ENCODE measurements at regions not wholly inside any gene's neighbourhood (a gene's known extent, or its start where the extent isn't known, plus 50 kb on each side); places are given as distances from the start of the nearest gene placed in this dataset.

DNA sequence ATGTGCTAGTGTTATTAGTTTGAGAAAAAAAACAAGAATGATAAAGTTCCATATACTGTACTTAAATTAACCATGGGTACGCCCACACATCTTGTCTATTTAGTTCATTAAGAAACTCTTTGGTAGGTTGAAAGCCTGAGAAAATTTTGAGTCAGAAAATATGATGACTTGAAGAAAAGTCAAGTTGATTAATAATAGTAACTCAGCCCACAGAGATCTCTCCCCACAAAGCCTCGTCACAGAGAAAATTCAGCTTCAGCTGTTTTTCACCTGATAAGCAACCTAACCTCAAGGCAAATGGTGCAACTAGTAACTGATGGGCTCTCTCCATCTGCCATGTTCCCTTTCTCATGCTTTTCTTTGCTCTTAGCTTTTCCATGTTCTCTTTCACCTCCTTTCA lies 1021.6 kb downstream of the GATA3 start:
- Histone ChIP-seq H3K36me3 (ENCODE audit: control insufficient read depth, insufficient read depth, low read length) (no peaks in the 10 kb centered on the region), H3K4me3 (ENCODE audit: low read depth, low read length) (no peak overlapping the region), H3K27me3 (ENCODE audit: control insufficient read depth, insufficient read depth, low read length) (no peaks in the 10 kb centered on the region), H3K27ac (ENCODE audit: low read depth, low read length) (no peak overlapping the region), H3K9me3 (ENCODE audit: control insufficient read depth, insufficient read depth, low read length) (no peaks in the 10 kb centered on the region), H3K4me1 (ENCODE audit: control insufficient read depth, insufficient read depth, low read length) (no peaks in the 10 kb centered on the region)
- 90% methylated on average over 1 of the region's 2 CpGs for WGBS (ENCODE audit: insufficient coverage)
- DNase-seq (ENCODE audit: low read depth in 4 of 6, low spot score in 6 of 6): no peak

DNA sequence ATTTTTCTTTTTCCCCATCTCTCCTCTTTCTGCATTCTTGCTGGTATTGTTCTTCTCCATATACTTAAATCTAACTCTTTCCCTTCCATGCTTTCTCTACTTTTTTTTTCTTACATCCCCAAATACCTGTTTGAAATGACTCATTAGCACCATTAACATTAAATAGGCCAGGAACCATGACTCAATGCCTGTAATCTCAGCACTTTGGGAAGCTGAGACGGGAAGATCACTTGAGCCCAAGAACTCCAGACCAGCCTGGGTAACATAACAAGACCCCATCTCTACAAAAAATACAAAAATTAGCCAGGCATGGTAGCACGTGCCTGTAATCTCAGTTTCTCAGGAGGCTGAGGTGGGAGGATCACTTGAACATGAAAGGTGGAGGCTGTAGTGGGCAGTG lies 1026.8 kb downstream of the GATA3 start:
- Histone ChIP-seq H3K27me3 (ENCODE audit: control insufficient read depth, insufficient read depth, low read length) (no peaks in the 10 kb centered on the region), H3K4me3 (ENCODE audit: low read depth, low read length) (no peak overlapping the region), H3K4me1 (ENCODE audit: control insufficient read depth, insufficient read depth, low read length) (no peaks in the 10 kb centered on the region), H3K9me3 (ENCODE audit: control insufficient read depth, insufficient read depth, low read length) (no peaks in the 10 kb centered on the region), H3K36me3 (ENCODE audit: control insufficient read depth, insufficient read depth, low read length) (no peaks in the 10 kb centered on the region), H3K27ac (ENCODE audit: low read depth, low read length) (no peak overlapping the region)
- 60% methylated on average over 1 of the region's 2 CpGs for WGBS (ENCODE audit: insufficient coverage)
- DNase-seq (ENCODE audit: low read depth in 4 of 6, low spot score in 6 of 6): no peak

DNA sequence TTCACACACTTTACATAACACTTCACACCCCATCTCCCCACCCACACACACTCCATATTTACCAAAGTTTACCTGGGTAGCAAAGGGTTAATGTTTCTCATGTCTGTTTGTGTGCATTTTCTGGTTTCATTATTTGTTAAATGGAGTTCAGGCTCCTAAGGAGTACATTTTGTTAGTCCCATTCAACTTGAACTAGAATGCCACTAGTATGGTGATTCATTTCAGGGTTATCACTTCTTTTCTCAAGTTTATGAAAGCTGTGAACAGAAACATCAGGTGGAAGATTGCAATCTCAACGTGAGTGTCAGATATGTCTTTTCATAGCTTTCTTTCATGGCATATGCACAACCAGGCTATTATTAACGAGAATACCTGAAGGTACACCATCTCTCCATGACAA lies 1027.5 kb downstream of the GATA3 start:
- no peaks in the 10 kb centered on the region for H3K27me3 ChIP-seq (ENCODE audit: control insufficient read depth, insufficient read depth, low read length)
- H3K27ac ChIP-seq (ENCODE audit: low read depth, low read length): no peak overlapping the region
- H3K4me3 ChIP-seq (ENCODE audit: low read depth, low read length): no peak overlapping the region
- no peaks in the 10 kb centered on the region for H3K9me3 ChIP-seq (ENCODE audit: control insufficient read depth, insufficient read depth, low read length)
- H3K36me3 ChIP-seq (ENCODE audit: control insufficient read depth, insufficient read depth, low read length): no peaks in the 10 kb centered on the region
- 89% methylated on average over 1 of the region's 2 CpGs for WGBS (ENCODE audit: insufficient coverage)
- H3K4me1 ChIP-seq (ENCODE audit: control insufficient read depth, insufficient read depth, low read length): no peaks in the 10 kb centered on the region
- DNase-seq (ENCODE audit: low read depth in 4 of 6, low spot score in 6 of 6): no peak

DNA sequence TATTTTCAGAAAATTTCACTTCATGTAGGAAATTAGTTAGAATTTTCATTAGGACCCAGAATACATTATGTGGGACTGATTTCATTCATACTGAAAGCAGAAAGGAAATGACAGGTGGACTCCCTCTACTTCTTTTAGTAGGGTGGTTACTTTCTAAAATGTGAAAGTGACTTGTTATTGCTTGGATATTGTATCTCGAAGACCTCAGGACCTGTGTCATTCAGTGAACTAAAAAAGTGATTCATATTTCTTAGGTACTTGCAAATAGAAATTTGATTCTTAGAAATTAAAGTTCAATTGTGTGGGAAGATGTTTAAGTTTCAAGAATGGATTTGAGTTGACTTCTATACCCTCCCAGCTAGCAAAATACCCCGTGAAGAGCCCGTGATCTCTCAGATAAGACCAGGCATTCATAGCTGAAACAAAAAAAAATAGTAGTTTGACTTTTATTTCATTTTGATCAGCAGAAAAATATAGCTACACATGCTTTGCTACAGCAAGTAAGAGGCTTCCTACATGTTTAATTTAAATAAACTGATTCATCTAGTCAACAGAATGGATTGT lies 1037.1 kb downstream of the GATA3 start:
- Histone ChIP-seq H3K9me3 (ENCODE audit: control insufficient read depth, insufficient read depth, low read length) (no peaks in the 10 kb centered on the region), H3K4me3 (ENCODE audit: low read depth, low read length) (no peak overlapping the region), H3K36me3 (ENCODE audit: control insufficient read depth, insufficient read depth, low read length) (no peaks in the 10 kb centered on the region), H3K4me1 (ENCODE audit: control insufficient read depth, insufficient read depth, low read length) (no peaks in the 10 kb centered on the region), H3K27me3 (ENCODE audit: control insufficient read depth, insufficient read depth, low read length) (no peaks in the 10 kb centered on the region), H3K27ac (ENCODE audit: low read depth, low read length) (no peak overlapping the region)
- no CpG with 5 or more reads among the region's 3 CpGs for WGBS (ENCODE audit: insufficient coverage)
- no peak for DNase-seq (ENCODE audit: low read depth in 4 of 6, low spot score in 6 of 6)

DNA sequence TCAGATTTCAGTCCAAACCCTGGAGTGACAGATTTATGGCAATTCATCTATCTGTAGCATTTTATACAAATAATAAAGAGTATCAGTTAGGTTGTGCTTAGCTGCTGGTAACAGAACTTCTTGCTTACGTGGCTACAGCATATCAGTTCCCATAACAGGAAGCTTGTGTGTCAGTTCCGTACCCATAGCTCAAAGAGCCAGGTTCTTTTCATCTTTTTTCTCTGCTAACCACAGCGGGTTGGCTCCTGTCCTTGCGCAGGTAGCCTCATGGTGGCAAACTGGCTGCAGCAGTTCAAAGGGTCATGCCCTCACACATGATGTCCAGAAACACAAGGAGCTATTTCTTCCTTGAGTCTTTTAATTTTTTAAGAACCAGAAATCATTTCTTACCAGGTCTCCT lies 1041.8 kb downstream of the GATA3 start:
- no peak overlapping the region for H3K4me3 ChIP-seq (ENCODE audit: low read depth, low read length)
- no peaks in the 10 kb centered on the region for H3K4me1 ChIP-seq (ENCODE audit: control insufficient read depth, insufficient read depth, low read length)
- DNase-seq (ENCODE audit: low read depth in 4 of 6, low spot score in 6 of 6): no peak
- no peaks in the 10 kb centered on the region for H3K27me3 ChIP-seq (ENCODE audit: control insufficient read depth, insufficient read depth, low read length)
- no peaks in the 10 kb centered on the region for H3K36me3 ChIP-seq (ENCODE audit: control insufficient read depth, insufficient read depth, low read length)
- H3K9me3 ChIP-seq (ENCODE audit: control insufficient read depth, insufficient read depth, low read length): no peaks in the 10 kb centered on the region
- 87% methylated on average over 4 of the region's 4 CpGs for WGBS (ENCODE audit: insufficient coverage)
- H3K27ac ChIP-seq (ENCODE audit: low read depth, low read length): no peak overlapping the region

DNA sequence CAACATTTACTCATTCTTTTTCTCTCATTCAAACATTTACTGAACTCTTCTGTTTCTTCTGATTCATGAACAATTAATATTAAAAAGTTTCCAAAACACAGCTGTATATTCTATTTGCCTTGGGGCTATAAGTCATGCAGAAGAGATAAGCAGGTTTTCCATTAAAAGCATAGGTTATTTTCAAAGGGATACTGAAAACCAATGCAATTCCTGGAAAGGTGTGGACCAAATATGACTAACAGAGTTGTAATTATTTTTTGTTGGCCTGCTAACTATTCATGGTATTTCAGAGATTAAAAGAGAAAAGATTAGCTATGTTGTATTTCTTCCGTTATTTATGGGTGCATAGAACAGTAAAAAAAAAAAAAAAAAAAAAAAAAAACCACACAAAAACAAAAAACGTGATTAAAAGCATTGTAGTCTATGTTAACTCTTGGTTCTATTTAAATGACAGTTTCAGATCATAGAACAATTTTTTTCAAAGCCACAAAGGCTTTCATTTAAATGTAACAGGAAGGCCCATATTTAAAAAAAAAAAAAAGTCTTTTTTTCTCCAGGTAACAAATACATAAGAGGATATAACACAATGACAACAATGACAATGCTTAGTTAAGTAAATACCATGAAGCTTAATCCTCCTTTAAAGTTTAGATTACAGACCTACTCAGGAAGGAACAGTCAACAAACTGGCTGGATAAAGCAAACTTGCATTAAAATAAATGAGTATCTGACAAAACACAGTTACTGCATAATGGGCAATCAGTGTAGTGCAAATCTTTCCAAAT lies 1042.9 kb downstream of the GATA3 start:
- no peaks in the 10 kb centered on the region for H3K36me3 ChIP-seq (ENCODE audit: control insufficient read depth, insufficient read depth, low read length)
- H3K27ac ChIP-seq (ENCODE audit: low read depth, low read length): no peak overlapping the region
- no peak overlapping the region for H3K4me3 ChIP-seq (ENCODE audit: low read depth, low read length)
- H3K9me3 ChIP-seq (ENCODE audit: control insufficient read depth, insufficient read depth, low read length): no peaks in the 10 kb centered on the region
- H3K4me1 ChIP-seq (ENCODE audit: control insufficient read depth, insufficient read depth, low read length): no peaks in the 10 kb centered on the region
- WGBS (ENCODE audit: insufficient coverage): no CpG with 5 or more reads among the region's 2 CpGs
- no peaks in the 10 kb centered on the region for H3K27me3 ChIP-seq (ENCODE audit: control insufficient read depth, insufficient read depth, low read length)
- DNase-seq (ENCODE audit: low read depth in 4 of 6, low spot score in 6 of 6): peak in 1 of 6 donors; percentile 51

DNA sequence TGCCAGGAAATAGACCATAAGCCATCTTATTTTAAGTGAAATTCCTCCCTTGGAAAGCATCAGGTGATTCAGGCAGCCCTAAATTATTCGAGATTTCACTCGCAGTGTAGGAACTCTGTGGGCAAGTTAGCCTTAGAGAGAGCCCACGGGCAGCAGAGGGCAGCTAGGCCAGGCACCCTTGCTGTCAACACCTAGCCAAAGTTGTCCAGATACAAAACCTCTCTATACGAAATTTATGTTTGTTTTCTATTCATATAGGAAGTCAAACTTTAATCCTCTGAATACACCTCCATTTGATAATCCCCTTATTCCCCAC lies 1043.5 kb downstream of the GATA3 start:
- DNase-seq (ENCODE audit: low read depth in 4 of 6, low spot score in 6 of 6): no peak
- Histone ChIP-seq H3K4me3 (ENCODE audit: low read depth, low read length) (no peak overlapping the region), H3K36me3 (ENCODE audit: control insufficient read depth, insufficient read depth, low read length) (no peaks in the 10 kb centered on the region), H3K9me3 (ENCODE audit: control insufficient read depth, insufficient read depth, low read length) (no peaks in the 10 kb centered on the region), H3K27ac (ENCODE audit: low read depth, low read length) (no peak overlapping the region), H3K27me3 (ENCODE audit: control insufficient read depth, insufficient read depth, low read length) (no peaks in the 10 kb centered on the region), H3K4me1 (ENCODE audit: control insufficient read depth, insufficient read depth, low read length) (no peaks in the 10 kb centered on the region)
- WGBS (ENCODE audit: insufficient coverage): 42% methylated on average over 2 of the region's 4 CpGs

DNA sequence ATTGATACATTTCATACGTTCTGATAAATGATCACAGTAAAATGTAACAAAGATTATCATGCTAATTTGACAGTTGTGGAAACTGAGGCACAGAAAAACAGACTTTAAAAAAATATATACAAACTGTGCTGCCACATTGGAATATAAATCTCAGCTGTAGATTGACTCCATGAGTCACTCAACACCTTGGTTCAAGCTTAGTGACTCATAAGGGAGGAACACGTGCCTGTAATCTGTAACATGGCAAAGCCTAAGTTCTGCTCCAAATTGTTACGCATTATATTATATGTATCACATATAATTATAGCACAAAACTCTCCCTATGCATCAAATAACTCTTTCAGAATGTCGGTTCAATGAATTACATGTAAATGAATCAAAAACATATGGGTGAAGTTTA lies 1047.5 kb downstream of the GATA3 start:
- Histone ChIP-seq H3K4me3 (ENCODE audit: low read depth, low read length) (no peak overlapping the region), H3K27ac (ENCODE audit: low read depth, low read length) (no peak overlapping the region), H3K9me3 (ENCODE audit: control insufficient read depth, insufficient read depth, low read length) (no peaks in the 10 kb centered on the region), H3K36me3 (ENCODE audit: control insufficient read depth, insufficient read depth, low read length) (no peaks in the 10 kb centered on the region), H3K27me3 (ENCODE audit: control insufficient read depth, insufficient read depth, low read length) (no peaks in the 10 kb centered on the region), H3K4me1 (ENCODE audit: control insufficient read depth, insufficient read depth, low read length) (no peaks in the 10 kb centered on the region)
- WGBS (ENCODE audit: insufficient coverage): no CpG with 5 or more reads among the region's 4 CpGs
- DNase-seq (ENCODE audit: low read depth in 4 of 6, low spot score in 6 of 6): no peak

DNA sequence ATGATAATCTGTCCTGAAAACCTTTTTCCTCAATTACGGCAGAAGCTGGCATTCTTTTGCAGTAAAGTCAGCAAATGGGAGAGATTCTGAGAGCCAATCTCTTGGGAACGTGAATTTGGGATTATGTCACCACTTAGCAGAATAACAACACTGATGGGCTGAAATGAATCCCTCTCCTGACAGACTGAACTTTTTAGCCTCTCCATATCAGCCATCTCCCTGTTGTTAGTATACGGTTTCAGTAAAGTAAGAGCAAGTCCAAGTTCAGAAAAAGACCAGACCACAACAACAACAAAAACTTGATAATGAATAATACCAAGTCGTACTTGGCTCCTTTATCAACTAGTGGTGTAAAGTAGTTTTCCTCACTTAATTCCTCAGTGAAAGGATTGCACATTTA lies 1048.8 kb downstream of the GATA3 start:
- H3K36me3 ChIP-seq (ENCODE audit: control insufficient read depth, insufficient read depth, low read length): no peaks in the 10 kb centered on the region
- H3K4me1 ChIP-seq (ENCODE audit: control insufficient read depth, insufficient read depth, low read length): no peaks in the 10 kb centered on the region
- H3K9me3 ChIP-seq (ENCODE audit: control insufficient read depth, insufficient read depth, low read length): no peaks in the 10 kb centered on the region
- H3K4me3 ChIP-seq (ENCODE audit: low read depth, low read length): no peak overlapping the region
- H3K27ac ChIP-seq (ENCODE audit: low read depth, low read length): no peak overlapping the region
- H3K27me3 ChIP-seq (ENCODE audit: control insufficient read depth, insufficient read depth, low read length): no peaks in the 10 kb centered on the region
- DNase-seq (ENCODE audit: low read depth in 4 of 6, low spot score in 6 of 6): no peak
- no CpG with 5 or more reads among the region's 4 CpGs for WGBS (ENCODE audit: insufficient coverage)

DNA sequence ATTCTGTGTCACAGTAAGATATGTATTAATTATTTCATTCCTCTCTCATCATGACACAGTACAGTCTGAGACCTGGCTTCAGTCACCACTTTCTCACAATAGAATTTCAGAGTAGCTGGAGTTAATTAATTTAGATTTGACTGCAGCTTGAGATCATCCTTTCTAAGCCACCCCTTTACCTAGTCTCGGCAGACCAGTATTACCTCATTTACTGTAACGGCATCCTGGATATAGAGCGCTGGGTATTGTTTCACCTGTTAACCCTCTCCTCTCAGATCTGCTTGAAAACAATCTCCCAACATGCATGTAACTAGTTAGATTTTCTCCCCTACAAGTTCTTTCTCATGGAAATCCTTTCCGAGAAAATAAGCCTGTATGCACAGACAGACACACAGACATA lies 1057.5 kb downstream of the GATA3 start:
- DNase-seq (ENCODE audit: low read depth in 4 of 6, low spot score in 6 of 6): peak in 1 of 6 donors; percentile 4
- Histone ChIP-seq H3K36me3 (ENCODE audit: control insufficient read depth, insufficient read depth, low read length) (no peaks in the 10 kb centered on the region), H3K4me1 (ENCODE audit: control insufficient read depth, insufficient read depth, low read length) (no peaks in the 10 kb centered on the region), H3K27me3 (ENCODE audit: control insufficient read depth, insufficient read depth, low read length) (no peaks in the 10 kb centered on the region), H3K9me3 (ENCODE audit: control insufficient read depth, insufficient read depth, low read length) (no peaks in the 10 kb centered on the region), H3K4me3 (ENCODE audit: low read depth, low read length) (no peak overlapping the region), H3K27ac (ENCODE audit: low read depth, low read length) (no peak overlapping the region)
- 43% methylated on average over 3 of the region's 4 CpGs for WGBS (ENCODE audit: insufficient coverage)
